ENCODE measurements at regions not wholly inside any gene's neighbourhood (a gene's known extent, or its start where the extent isn't known, plus 50 kb on each side); places are given as distances from the start of the nearest gene placed in this dataset.

DNA sequence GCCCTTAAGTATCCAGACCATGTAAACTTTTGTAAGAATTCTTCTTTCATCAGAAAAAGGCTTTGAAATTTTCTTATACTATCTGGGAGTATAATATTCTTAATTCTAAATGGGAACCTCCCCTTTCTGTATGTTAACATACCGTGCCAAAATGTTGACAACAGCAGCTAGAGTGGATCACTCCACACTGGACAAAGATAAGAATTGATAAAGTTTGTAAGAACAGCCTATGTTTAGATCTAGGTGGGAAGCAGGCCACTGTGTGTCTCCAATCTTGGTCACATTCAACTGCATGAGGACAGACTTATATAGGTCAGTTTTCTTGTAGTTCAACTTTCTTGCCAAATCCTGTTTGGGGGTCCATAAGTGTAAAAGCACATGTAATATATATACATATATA, 235.7 kb downstream of the RPIA start:
- DNase-seq = no peak
- Histone ChIP-seq H3K27me3 (no peaks in the 10 kb centered on the region), H3K9me3 (replicated peaks in 1 of 3) (no peaks in the 10 kb centered on the region), H3K4me1 (replicated peaks in 1 of 2) (no peaks in the 10 kb centered on the region), H3K27ac (no peak overlapping the region), H3K36me3 (replicated peaks in 1 of 2) (no peaks in the 10 kb centered on the region), H3K4me3 (no peak overlapping the region)
- no peak for TF ChIP-seq POLR2A (IDR thresholded peaks at IDR 0.05)
- TF ChIP-seq, protein P1, sequence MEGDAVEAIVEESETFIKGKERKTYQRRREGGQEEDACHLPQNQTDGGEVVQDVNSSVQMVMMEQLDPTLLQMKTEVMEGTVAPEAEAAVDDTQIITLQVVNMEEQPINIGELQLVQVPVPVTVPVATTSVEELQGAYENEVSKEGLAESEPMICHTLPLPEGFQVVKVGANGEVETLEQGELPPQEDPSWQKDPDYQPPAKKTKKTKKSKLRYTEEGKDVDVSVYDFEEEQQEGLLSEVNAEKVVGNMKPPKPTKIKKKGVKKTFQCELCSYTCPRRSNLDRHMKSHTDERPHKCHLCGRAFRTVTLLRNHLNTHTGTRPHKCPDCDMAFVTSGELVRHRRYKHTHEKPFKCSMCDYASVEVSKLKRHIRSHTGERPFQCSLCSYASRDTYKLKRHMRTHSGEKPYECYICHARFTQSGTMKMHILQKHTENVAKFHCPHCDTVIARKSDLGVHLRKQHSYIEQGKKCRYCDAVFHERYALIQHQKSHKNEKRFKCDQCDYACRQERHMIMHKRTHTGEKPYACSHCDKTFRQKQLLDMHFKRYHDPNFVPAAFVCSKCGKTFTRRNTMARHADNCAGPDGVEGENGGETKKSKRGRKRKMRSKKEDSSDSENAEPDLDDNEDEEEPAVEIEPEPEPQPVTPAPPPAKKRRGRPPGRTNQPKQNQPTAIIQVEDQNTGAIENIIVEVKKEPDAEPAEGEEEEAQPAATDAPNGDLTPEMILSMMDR (IDR thresholded peaks at IDR 0.05) = no peak
- WGBS, 4 donors = 50 to 83% (median 81%) methylated on average over 1 of the region's 1 CpG
- intact Hi-C loops (cut with DNase I) = no loop called here

DNA sequence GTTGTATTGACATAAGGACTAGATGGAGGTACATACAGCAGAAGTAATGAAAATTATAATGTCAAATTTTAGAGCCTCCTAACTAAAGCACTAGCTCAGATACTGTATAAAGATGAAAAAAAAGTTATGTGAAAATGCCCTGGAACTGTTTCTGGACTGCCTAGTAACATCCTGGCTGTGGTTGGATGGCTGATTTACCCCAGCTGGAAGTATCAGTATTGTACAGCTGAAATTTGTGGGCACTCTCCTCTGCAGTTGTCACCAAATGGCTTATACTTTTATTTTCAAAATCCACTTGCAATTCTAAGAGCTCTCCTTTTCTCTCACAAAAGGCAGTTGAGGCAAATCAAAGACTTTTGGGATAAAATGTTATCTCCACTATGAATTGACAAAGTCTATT, 239.2 kb downstream of the RPIA start:
- no peak overlapping the region for H3K27ac ChIP-seq
- no peaks in the 10 kb centered on the region for H3K27me3 ChIP-seq
- TF ChIP-seq, protein P1 (IDR thresholded peaks at IDR 0.05) = no peak
- no peak for TF ChIP-seq POLR2A (IDR thresholded peaks at IDR 0.05)
- no peak overlapping the region for H3K4me3 ChIP-seq
- H3K9me3 ChIP-seq (replicated peaks in 1 of 3) = no peaks in the 10 kb centered on the region
- no peaks in the 10 kb centered on the region for H3K36me3 ChIP-seq (replicated peaks in 1 of 2)
- no peak for DNase-seq
- H3K4me1 ChIP-seq (replicated peaks in 1 of 2) = no peaks in the 10 kb centered on the region
- intact Hi-C loops (cut with DNase I) = no loop called here

DNA sequence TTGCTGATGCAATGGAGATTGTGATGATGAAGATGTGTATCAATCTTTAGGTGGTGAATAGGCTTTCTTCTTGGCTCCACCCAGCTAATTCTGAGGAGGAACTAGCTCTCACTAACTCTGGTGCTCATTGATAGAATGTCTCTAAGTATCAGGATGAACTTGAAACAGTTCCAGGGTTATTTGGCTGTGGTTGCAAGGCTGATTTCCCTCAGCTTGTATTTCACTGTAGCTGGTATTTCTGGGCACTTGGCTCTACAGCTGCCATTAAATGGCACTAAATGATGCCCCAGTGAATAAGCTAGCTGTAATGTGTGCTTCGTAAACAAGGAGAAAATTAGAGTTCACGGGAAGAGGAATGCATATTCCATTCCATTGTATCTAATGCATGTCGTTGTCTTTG, 241.2 kb downstream of the RPIA start:
- 81 to 83% (median 82%) methylated on average over 3 of the region's 3 CpGs for WGBS, 4 donors

DNA sequence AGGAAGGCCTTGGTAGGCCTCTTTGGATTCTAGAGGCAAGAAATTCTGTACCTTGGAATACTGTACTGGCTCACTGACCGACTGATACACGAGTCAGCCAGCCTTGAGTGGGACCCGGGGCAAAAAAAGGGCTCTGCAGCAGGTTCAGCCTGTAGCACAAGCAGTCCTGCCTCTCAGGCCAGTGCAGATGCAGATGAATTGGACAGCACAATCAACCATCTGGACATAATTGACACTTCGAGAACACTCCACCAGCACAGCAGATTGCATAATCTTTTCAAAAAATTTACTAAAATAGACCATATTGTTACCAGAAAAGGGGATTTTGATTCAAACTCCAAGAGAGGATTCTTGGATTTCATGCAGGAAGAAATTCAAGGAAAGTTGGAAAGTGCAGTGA, 241.6 kb downstream of the RPIA start:
- Histone ChIP-seq H3K9me3 (replicated peaks in 1 of 3) (no peaks in the 10 kb centered on the region), H3K27ac (no peak overlapping the region), H3K27me3 (no peaks in the 10 kb centered on the region), H3K36me3 (replicated peaks in 1 of 2) (no peaks in the 10 kb centered on the region), H3K4me1 (replicated peaks in 1 of 2) (no peaks in the 10 kb centered on the region), H3K4me3 (no peak overlapping the region)
- TF ChIP-seq, protein P1 (IDR thresholded peaks at IDR 0.05) = no peak
- TF ChIP-seq POLR2A (IDR thresholded peaks at IDR 0.05) = no peak
- no peak for DNase-seq
- 41 to 78% (median 60%) methylated on average over 4 of the region's 4 CpGs for WGBS, 4 donors
- intact Hi-C loops (cut with DNase I) = no loop called here

More for the DNA sequence above, 241.2 kb downstream of the RPIA start:
- no peak overlapping the region for H3K4me3 ChIP-seq
- TF ChIP-seq, protein P1 (IDR thresholded peaks at IDR 0.05) = no peak
- TF ChIP-seq POLR2A (IDR thresholded peaks at IDR 0.05) = no peak
- no peak for DNase-seq
- no peak overlapping the region for H3K27ac ChIP-seq
- no peaks in the 10 kb centered on the region for H3K27me3 ChIP-seq
- no peaks in the 10 kb centered on the region for H3K36me3 ChIP-seq (replicated peaks in 1 of 2)
- H3K4me1 ChIP-seq (replicated peaks in 1 of 2) = no peaks in the 10 kb centered on the region
- H3K9me3 ChIP-seq (replicated peaks in 1 of 3) = no peaks in the 10 kb centered on the region
- intact Hi-C loops (cut with DNase I) = no loop called here
